ENCODE measurements at regions not wholly inside any gene's neighbourhood (a gene's known extent, or its start where the extent isn't known, plus 50 kb on each side); places are given as distances from the start of the nearest gene placed in this dataset.

- no TSS peak for BruUV-seq (replicated peaks)
- FAIRE-seq = no peak
Measured at GRCh38 chr2:239650674-239651073, 249.9 kb upstream of the HDAC4 start.

DNA sequence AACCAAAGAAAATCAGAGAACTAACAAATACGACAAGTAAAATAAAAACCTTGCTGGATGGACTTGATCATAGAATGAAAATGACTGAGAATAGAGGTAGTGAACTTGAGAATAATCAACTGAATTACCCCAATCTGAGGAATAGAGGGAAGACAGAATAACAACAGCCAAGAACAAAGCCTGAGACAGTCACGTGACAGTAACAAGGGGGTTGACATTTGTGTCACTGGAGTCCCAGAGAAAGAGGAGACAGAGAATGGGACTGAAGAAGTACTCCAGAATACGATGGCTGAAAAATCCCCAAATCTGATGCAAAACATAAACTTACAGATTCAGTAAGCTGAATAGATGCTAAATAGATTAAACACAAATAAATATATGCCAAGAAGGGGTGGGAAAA, 248.5 kb upstream of the HDAC4 start:
- H3K4me1 ChIP-seq (ENCODE audit: control insufficient read depth, insufficient read depth, low read length) = no peaks in the 10 kb centered on the region
- FAIRE-seq = no peak
- no peak overlapping the region for H3K4me2 ChIP-seq (ENCODE audit: control insufficient read depth, insufficient read depth)
- no peak overlapping the region for H3K4me3 ChIP-seq
- DNase-seq (ENCODE audit: low read depth, low spot score) = no peak
- no peaks in the 10 kb centered on the region for H3K27me3 ChIP-seq (replicated peaks in 1 of 2; ENCODE audit: control insufficient read depth in 2 of 2, insufficient read depth in 2 of 2, low read length in 1 of 2)
- H3K27ac ChIP-seq (ENCODE audit: control insufficient read depth, insufficient read depth) = no peak overlapping the region
- SMC1A ChIA-PET (ENCODE audit: uncharacterized antibody, unreplicated experiment) = no interaction called here
- intact Hi-C loops (cut with micrococcal nuclease; ENCODE audit: unreplicated experiment) (no loop called here), in situ Hi-C loops (cut with MboI) (no loop called here)
- RAD21 ChIA-PET (ENCODE audit: unreplicated experiment) = no interaction called here
- CTCF ChIA-PET = no interaction called here
- no peak for TF ChIP-seq ZNF687 (IDR thresholded peaks at IDR 0.05)
- no peak for TF ChIP-seq TAF1 (IDR thresholded peaks at IDR 0.05; ENCODE audit: borderline replicate concordance, low read depth, low read length)
- no peak for TF ChIP-seq HDAC6 (IDR thresholded peaks at IDR 0.05; ENCODE audit: unreplicated experiment)
- TF ChIP-seq ETV6 (conservative IDR thresholded peaks at IDR 0.05 in 1 of 2, IDR thresholded peaks at IDR 0.05 in 1 of 2; ENCODE audit: borderline replicate concordance in 1 of 2, low read depth in 1 of 2) = no peak
- no peak overlapping the region for H2AFZ ChIP-seq (ENCODE audit: control insufficient read depth, low read depth, low read length)
- H3K9me3 ChIP-seq (replicated peaks; ENCODE audit: control insufficient read depth, insufficient read depth, low read length) = no peaks in the 10 kb centered on the region; the same call in 2 of the 3 replicates
- no peak for ATAC-seq
- POLR2A ChIA-PET = no interaction called here
- no peaks in the 10 kb centered on the region for H4K20me1 ChIP-seq (ENCODE audit: control insufficient read depth, insufficient read depth)
- no peak overlapping the region for H3K9ac ChIP-seq (ENCODE audit: control insufficient read depth, insufficient read depth, low read length)
- 36% methylated on average over 3 of the region's 3 CpGs for WGBS (ENCODE audit: insufficient coverage, insufficient replicate concordance, low lambda C conversion rate, missing lambda C conversion rate)
- H3K79me2 ChIP-seq (ENCODE audit: control insufficient read depth, insufficient read depth, low read length) = no peaks in the 10 kb centered on the region
- H3K36me3 ChIP-seq (ENCODE audit: control insufficient read depth in 2 of 2, insufficient read depth in 2 of 2, low read length in 1 of 2) = no peaks in the 10 kb centered on the region
- BruUV-seq (replicated peaks) = no TSS peak

More at GRCh38 chr2:239650674-239651073, 249.9 kb upstream of the HDAC4 start:
- in situ Hi-C loops (cut with MboI) (no loop called here), intact Hi-C loops (cut with micrococcal nuclease; ENCODE audit: unreplicated experiment) (no loop called here)
- SMC1A ChIA-PET (ENCODE audit: uncharacterized antibody, unreplicated experiment) = no interaction called here
- no peak overlapping the region for H2AFZ ChIP-seq (ENCODE audit: control insufficient read depth, low read depth, low read length)
- no peaks in the 10 kb centered on the region for H3K4me1 ChIP-seq (ENCODE audit: control insufficient read depth, insufficient read depth, low read length)
- H3K27ac ChIP-seq (ENCODE audit: control insufficient read depth, insufficient read depth) = no peak overlapping the region
- H3K4me3 ChIP-seq = no peak overlapping the region
- ATAC-seq (no peak), DNase-seq (ENCODE audit: low read depth, low spot score) (no peak)
- no peak overlapping the region for H3K9ac ChIP-seq (ENCODE audit: control insufficient read depth, insufficient read depth, low read length)
- no peak for TF ChIP-seq LARP7 (IDR thresholded peaks at IDR 0.05)
- H3K36me3 ChIP-seq (ENCODE audit: control insufficient read depth in 2 of 2, insufficient read depth in 2 of 2, low read length in 1 of 2) = no peaks in the 10 kb centered on the region
- H3K9me3 ChIP-seq (replicated peaks; ENCODE audit: control insufficient read depth, insufficient read depth, low read length) = no peaks in the 10 kb centered on the region; the same call in 2 of the 3 replicates
- RAD21 ChIA-PET (ENCODE audit: unreplicated experiment) = no interaction called here
- no peak overlapping the region for H3K4me2 ChIP-seq (ENCODE audit: control insufficient read depth, insufficient read depth)
- no peaks in the 10 kb centered on the region for H4K20me1 ChIP-seq (ENCODE audit: control insufficient read depth, insufficient read depth)
- no peaks in the 10 kb centered on the region for H3K27me3 ChIP-seq (replicated peaks in 1 of 2; ENCODE audit: control insufficient read depth in 2 of 2, insufficient read depth in 2 of 2, low read length in 1 of 2)
- POLR2A ChIA-PET = no interaction called here
- whole genome bisulfite sequencing (ENCODE audit: insufficient coverage, insufficient replicate concordance, low lambda C conversion rate, missing lambda C conversion rate) = 17% methylated on average over 3 of the region's 3 CpGs
- H3K79me2 ChIP-seq (ENCODE audit: control insufficient read depth, insufficient read depth, low read length) = no peaks in the 10 kb centered on the region
- CTCF ChIA-PET = no interaction called here

All from GM12878 (cell line).